ENCODE measurements at regions not wholly inside any gene's neighbourhood (a gene's known extent, or its start where the extent isn't known, plus 50 kb on each side); places are given as distances from the start of the nearest gene placed in this dataset.

- TF ChIP-seq GATA3 (IDR thresholded peaks at IDR 0.05; ENCODE audit: low read depth, low read length) (no peak), GATA2 (IDR thresholded peaks at IDR 0.05; ENCODE audit: low read depth, low read length) (no peak)
Measured at GRCh38 chr4:32000846-32001488, 1280.8 kb downstream of the PCDH7 start.

Data from SH-SY5Y (cell line).